ENCODE measurements at regions not wholly inside any gene's neighbourhood (a gene's known extent, or its start where the extent isn't known, plus 50 kb on each side); places are given as distances from the start of the nearest gene placed in this dataset.

GRCh38 chr21:20946701-20947100, 51.5 kb upstream of the NCAM2 start:
- in situ Hi-C loops (cut with MboI; ENCODE audit: low sequenced_read_pairs) = no loop called here

Measured in HL-60/S4 treated with retinoic acid at 250 ng/mL for 4 days and 3 days (cell line).